NCI-H146 (cell line): ENCODE measurements at regions not wholly inside any gene's neighbourhood (a gene's known extent, or its start where the extent isn't known, plus 50 kb on each side); places are given as distances from the start of the nearest gene placed in this dataset.
"Not testable (repeated sequence)": the region's sequence is repeated elsewhere in the genome, so short reads cannot be mapped to it uniquely, and the experiment has no call there.

ENCODE experiments used
- DNase-seq: peaks from one replicate; lab custom pipeline; 2025; lab: John Stamatoyannopoulos, UW

GRCh38 chr7:126001349-126001748 is 1071.7 kb upstream of the POT1 start:
- DNase-seq: no peak

DNA sequence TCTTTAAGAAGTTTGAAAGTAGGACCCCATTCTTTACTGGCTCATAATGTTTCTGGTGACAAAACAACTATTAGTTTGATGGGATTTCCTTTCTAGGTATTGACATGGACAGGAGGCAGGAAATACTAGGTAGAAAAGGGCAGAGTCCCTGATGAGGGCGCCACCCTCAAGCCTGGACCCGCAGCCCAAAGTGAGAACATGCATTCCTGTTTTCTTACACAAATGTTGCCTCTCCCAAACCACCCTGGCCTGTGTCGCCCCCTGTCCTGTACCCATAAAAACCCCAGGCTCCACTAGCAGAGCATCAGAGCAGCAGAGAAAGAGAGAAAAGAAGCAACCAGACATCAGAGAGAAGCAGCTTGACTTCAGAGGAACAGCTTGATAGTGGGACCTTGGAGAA is 1055.2 kb upstream of the POT1 start:
- no peak for DNase-seq

- DNase-seq: no peak
Measured at GRCh38 chr7:125971656-125972055, 1042.0 kb upstream of the POT1 start.

DNA sequence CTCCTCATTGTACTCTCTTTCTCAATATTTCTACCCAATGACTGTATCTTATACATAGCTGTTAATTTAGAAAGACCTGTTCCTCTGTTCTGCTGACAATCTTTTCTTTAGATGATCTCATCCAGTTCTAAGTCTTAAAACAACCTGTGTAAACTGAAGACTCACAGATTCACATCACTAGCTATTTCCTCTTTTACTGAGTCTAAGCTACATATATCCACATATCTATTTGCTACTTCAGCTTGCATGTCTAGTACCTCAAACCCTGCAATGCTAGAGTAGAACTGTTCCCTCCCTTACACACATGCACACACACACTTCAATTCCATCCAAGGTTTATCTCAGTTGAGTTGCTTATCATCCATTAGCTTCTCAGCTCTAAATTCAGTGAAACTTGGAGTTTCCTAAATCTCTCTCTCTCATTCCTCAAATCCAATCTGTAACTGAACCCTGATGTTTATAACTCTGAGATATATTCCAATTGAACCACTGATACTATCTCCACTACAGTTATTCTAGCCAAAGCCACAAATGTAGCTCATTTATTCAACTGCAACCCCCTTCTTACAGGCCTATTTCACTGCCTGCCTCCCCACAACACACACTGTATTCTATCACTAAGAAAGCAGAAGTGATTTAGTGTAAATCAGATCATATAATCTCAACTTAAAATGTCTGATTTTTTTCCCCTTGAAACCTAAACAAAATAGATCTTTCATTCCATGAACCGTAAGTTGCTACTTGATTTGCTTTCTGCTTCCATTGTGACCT is 1036.8 kb upstream of the POT1 start:
- DNase-seq: no peak

DNA sequence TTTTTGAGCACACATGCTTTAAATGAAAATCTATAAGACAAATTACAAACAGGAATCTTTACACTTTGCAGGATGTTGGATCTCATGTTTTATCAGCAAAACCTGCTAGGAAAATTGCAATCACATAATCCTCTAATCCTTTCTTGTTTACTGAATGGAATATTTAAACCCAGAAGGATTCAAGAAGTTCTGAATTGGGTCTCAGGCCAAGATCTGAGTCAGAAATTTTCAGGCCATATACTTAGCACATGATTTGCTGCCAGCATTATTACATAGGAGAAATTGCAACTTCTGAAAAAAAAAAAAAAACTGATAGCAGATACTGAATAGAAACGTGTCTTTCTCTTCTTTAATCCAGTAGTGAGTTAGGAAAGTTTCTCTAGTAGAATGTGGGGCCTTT is 1005.3 kb upstream of the POT1 start:
- no peak for DNase-seq

GRCh38 chr7:125934539-125934938 is 1004.9 kb upstream of the POT1 start:
- DNase-seq: no peak

DNA sequence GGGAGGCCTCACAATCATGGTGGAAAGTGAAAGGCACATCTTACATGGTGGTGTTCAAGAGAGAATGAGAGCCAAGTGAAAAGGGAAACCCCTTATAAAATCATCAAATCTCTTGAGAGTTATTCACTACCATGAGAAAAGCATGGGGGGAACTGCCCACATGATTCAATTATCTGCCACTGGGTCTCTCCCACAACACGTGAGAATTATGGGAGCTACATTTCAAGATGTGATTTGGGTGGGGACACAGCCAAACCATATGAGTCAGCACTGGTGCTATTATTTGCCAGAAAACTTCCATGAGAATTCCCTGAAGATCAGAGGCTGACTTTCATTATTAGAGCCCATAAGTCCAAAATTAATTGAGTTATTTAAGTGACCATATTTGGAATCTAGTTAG is 1001.2 kb upstream of the POT1 start:
- DNase-seq: no peak

DNA sequence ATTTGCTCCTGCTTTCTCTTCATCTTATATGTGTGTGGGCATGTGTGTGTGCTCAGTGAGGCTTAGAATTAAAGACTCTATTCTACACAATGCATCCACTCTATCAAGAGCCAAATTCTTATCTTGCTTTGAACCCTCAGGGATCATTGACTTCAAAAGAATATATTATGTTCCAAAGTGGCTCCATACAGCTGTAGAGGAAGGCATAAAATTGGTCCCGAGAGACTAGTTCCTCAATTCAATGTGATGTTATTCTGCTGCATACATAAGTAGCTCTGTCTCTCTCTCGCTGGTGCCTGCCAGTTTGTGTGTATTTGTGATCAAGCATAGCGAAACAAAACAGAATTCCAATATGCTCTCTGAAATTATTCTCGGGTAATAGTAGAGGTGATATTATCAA is 997.9 kb upstream of the POT1 start:
- no peak for DNase-seq

- no peak for DNase-seq
Measured at GRCh38 chr7:125926621-125927020, 997.0 kb upstream of the POT1 start.

DNA sequence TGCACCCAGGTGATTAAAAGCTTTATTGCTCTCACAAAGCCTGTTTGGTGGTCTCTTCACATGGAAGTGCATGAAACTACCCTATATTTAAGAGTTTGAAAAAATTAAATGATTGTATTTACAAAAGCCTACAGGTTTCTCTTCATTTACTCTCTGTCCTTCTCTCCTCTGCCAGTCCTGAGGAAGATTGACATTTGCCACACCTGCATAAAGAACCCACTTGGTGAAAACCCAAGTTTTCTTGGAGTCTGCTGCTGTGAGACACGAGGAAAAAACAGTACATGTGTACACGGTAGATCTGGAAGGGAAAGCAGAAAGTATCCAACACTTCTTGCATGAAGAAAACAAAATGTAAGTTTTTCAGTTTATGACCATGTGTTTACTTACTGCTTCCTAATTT is 994.4 kb upstream of the POT1 start:
- DNase-seq: no peak

DNA sequence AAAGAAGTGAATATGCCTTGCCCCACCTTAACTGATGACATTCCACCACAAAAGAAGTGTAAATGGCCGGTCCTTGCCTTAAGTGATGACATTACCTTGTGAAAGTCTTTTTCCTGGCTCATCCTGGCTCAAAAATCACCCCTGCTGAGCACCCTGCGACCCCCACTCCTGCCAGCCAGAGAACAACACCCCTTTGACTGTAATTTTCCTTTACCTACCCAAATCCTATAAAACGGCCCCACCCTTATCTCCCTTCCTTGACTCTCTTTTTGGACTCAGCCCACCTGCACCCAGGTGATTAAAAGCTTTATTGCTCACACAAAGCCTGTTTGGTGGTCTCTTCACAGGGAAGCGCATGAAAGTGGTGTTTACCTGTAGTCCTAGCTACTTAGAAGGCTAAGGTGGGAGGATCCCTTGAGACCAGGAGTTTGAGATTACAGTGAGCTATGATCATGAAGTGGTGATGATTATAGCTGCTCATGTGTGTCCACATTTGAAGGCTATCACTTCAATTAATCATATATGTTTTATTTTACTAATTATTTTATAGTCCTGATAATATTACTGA is 985.8 kb upstream of the POT1 start:
- DNase-seq: not testable (repeated sequence)

DNA sequence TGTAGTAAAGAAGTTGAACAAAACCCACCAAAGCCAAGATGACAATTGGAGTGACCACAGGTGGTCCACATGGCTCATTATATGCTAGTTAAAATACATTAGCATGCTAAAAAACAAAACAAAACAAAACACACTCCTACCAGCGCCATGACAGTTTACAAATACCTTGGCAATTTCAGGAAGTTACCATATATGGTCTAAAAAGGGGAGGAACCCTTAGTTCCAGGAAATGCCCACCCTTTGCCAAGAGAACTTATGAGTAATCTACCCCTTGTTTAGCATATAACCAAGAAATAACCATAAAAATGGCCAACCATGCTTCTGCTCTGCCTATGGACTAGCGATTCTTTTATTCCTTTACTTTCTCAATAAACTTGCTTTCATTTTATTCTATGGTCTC is 979.1 kb upstream of the POT1 start:
- DNase-seq: no peak

GRCh38 chr7:125899577-125899976 is 970.0 kb upstream of the POT1 start:
- no peak for DNase-seq

- DNase-seq: no peak
Measured at GRCh38 chr7:125892434-125892833, 962.8 kb upstream of the POT1 start.

DNA sequence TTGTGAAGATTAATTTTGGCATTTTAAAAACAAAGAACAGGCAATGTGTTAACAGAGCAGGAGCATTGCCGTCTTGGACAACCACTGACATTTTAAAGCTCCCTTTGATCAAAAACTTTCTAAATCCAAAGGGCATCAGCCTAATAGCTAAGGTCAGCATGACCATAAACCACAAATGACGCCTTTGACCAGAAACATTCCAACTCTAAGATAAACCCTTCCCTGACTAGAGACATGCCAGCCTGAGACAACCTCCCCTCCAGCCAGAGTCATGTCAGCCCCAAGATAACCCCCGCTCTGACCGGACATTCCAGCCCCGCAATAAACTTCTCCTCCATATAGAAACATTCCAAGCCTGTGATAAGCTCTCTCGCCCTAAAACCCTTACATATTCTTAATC is 949.4 kb upstream of the POT1 start:
- DNase-seq: no peak

DNA sequence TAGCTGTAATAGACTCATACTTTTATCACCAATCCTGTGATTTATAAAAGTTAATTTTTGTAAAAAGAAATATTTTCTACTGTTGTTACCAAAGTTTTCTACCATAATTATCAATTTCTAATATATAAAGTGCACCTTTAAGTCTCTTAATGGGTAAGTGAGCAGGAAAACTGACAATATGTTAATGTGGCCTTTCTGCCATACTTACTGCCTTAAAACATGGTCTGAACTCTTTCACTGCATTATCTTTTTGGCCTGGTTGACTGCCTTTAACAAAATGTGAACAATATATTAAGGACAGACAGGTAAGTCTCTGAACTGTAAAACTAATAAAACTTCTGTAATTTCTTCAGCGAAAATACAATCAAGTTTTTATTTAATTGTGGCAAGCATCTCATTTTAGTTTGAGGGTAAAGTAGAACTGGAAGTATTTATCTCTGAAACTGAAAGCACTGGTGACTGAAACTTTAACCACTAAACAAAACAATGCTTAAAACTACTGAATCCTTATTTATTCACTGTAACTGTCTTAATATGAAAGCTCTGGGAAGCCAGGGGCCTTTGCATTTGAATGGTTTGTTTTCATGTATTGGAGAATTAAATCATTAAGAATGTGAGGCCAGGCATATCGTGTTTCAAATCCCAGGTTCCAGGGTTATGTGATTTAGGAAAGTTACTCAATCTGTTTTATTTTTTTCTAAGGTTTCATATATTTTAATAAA is 948.8 kb upstream of the POT1 start:
- DNase-seq: no peak

DNA sequence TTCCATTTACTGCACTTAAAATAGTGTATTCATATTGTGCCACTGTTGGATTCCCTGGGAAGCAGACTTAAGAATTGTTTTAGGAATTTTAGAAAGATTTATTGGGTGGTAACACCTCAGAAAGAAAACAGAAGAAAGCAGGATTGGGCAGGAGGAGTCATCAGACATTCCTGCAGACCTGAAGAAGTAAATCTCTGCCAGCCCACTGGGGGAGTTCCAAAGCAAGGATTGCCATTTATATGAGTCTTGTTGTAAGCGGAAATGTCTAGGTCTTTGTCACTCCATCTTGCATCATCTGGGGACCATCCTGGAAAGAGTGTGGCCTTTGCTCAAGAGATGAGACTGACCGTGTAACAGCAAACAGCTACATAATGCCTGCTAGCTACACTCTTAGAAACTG is 947.6 kb upstream of the POT1 start:
- DNase-seq: no peak

DNA sequence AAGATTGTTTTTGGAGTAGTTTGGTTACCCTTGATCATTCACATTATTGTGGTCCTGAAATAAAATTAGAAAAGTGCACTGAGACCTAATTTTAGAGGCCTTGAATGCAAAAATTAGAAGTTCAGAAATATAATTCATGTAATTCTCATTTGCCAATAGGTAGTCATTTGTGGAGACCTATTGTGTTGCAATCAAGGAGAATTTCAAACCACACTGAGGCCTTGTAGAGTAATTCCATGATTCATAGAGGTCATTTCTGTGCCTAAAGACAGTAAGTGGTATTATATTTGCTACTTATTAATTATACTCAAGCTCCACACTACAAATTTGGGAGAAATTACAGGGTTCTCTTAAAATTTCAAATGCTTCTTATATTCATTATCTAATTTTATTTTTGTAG is 946.8 kb upstream of the POT1 start:
- no peak for DNase-seq

DNA sequence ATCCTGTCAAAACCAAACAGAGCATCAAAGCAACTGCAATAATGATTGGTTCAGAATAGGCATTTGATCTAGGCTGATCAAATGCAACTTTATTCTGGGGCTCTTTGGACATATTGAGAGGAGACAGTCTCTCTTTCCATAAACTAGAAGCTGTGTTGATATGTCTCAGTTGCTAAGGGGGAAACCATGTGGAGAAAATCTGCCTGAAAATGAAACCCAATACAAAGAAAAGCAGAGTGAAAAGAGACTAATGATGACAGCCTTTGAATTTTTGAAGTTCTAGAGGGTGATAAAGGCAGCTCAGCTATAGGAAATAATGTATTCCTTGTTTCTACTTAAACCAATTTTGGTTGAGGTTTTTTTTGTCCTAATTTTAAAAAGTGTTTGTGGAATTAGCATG is 941.8 kb upstream of the POT1 start:
- DNase-seq: no peak

DNA sequence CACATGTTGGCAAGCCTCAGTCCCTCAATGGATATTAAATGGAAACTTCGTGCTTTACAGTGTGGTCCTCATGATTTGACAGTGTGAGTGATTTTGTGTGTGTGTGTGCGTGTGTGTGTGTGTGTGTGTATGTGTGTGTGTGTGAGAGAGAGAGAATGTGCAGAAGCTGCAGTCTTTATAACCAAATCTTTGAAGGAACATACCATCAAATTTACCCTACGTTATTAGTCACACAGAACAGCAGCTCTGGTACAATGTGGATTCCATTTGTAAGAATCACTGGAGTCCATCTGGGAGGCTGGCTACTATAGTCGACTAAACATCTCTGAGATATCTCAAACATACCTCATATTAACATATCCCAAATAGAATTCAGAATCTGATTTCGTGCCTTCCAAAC is 928.0 kb upstream of the POT1 start:
- no peak for DNase-seq

GRCh38 chr7:125848157-125848556 is 918.5 kb upstream of the POT1 start:
- DNase-seq: no peak

DNA sequence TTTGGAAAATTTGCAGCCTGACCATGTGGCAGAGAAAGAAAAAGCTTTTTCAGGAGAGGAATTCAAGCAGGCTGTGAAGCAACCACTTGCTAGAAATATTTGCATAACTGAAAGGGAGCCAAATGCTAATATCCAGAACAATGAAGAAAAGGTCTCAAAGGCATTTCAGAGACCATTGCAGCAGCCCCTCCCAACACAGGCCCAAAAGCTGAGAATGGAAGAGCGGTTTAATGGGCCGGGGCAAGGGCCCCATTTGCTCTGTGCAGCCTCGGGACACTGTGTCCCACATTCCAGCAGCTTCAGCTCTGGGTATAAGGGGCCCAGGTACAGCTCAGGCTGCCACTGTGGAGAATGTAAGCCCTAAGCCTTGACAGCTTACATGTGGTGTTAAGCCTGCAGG is 918.1 kb upstream of the POT1 start:
- no peak for DNase-seq

DNA sequence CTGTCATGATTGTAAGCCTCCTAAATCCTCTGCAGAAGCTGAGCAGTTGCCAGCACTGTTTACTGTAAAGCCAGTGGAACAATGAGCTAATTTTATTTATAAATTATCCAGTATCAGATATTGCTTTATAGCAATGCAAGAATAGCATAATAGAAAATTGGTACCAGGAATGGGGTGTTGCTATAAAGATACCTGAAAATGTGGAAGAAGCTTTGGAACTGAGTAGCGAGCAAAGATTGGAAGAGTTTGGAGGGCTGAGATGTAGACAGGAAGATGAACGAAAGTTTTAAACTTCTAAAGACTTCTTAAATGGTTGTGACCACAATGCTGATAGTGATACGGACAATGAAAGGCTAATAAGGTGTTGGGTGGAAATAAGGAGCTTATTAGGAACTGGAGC is 917.4 kb upstream of the POT1 start:
- no peak for DNase-seq

- DNase-seq: no peak
Measured at GRCh38 chr7:125845686-125846085, 916.1 kb upstream of the POT1 start.
